Right lobe of liver (tissue), 6 donors: ENCODE measurements at regions not wholly inside any gene's neighbourhood (a gene's known extent, or its start where the extent isn't known, plus 50 kb on each side); places are given as distances from the start of the nearest gene placed in this dataset.

Experiments used
- ATAC-seq, 4 donors: fragments of 200-7000 bp; cut with Tn5 transposase; one replicate each; pipeline ENCODE4 v1.9.1; 2020; ENCODE audit warnings: mild to moderate bottlenecking in 4 of 4, moderate library complexity in 4 of 4
- DNase-seq, 3 donors: peaks; one replicate each; pipeline ENCODE4 v3.0.0-alpha.2; 2020
- H3K27ac ChIP-seq, 3 donors: fragments of 200-600 bp; one replicate each; pipeline ENCODE4 v1.8.0; 2022
- H3K27me3 ChIP-seq, 2 donors: fragments of 200-600 bp; one replicate each; pipeline ENCODE4 v1.8.0; 2022
- H3K36me3 ChIP-seq, 4 donors: fragments of 200-600 bp; sonication (generic) in 1 of 4; one replicate each; pipeline versions ENCODE4 v1.5.1 to v1.8.0; 2017 to 2022; ENCODE audit warnings: control low read depth in 1 of 4
- H3K4me1 ChIP-seq, 4 donors: fragments of 200-600 bp; sonication (generic) in 1 of 4; one replicate each; pipeline versions ENCODE4 v1.5.1 to v1.8.0; 2017 to 2022; ENCODE audit warnings: control low read depth in 1 of 4
- H3K4me3 ChIP-seq, 3 donors: fragments of 200-600 bp; one replicate each; pipeline ENCODE4 v1.8.0; 2022
- H3K9me3 ChIP-seq, 4 donors: fragments of 200-600 bp; sonication (generic) in 1 of 4; one replicate each; pipeline versions ENCODE4 v1.5.1 to v1.8.0; 2017 to 2022; ENCODE audit warnings: control low read depth in 1 of 4
- POLR2A ChIP-seq: fragments of 450-650 bp; IDR thresholded peaks from one replicate; pipeline ENCODE4 v1.6.1; 2017; ENCODE audit warnings: antibody characterized with exemption, mild to moderate bottlenecking
- WGBS: methylation state at CpG from one replicate; pipeline ENCODE4 v1.1.6; 2018; ENCODE audit warnings: low coverage, low lambda C conversion rate; ENCODE audit not compliant: insufficient coverage; ENCODE audit errors: missing lambda C conversion rate; 5-methylcytosine and 5-hydroxymethylcytosine counted together
- intact Hi-C, 2 donors: fragments of 100-400 bp; cut with DNase I; formaldehyde crosslinking; loops; one replicate each; pipeline versions ENCODE4 v1.11.2 to v1.14.1; 2022
- TF ChIP-seq, protein P1 (sequence below), 4 donors: fragments of 200-600 bp in 3 of 4; fragments of 450-650 bp in 1 of 4; IDR thresholded peaks; one replicate each; pipeline versions ENCODE4 v1.5.1 to v1.8.0; 2016 to 2022; ENCODE audit warnings: antibody characterized with exemption in 4 of 4, mild to moderate bottlenecking in 2 of 4
- donor health status: DM: no; HTN: yes; CAD: no.
- donor health status: DM: no; HTN: no; CAD: no.
- donor health status: DM: no; HTN: no; CAD: no.
- donor health status: DM: no; HTN: yes; CAD: no.
- donor health status: DM: no; HTN: yes; CAD: no.

DNA sequence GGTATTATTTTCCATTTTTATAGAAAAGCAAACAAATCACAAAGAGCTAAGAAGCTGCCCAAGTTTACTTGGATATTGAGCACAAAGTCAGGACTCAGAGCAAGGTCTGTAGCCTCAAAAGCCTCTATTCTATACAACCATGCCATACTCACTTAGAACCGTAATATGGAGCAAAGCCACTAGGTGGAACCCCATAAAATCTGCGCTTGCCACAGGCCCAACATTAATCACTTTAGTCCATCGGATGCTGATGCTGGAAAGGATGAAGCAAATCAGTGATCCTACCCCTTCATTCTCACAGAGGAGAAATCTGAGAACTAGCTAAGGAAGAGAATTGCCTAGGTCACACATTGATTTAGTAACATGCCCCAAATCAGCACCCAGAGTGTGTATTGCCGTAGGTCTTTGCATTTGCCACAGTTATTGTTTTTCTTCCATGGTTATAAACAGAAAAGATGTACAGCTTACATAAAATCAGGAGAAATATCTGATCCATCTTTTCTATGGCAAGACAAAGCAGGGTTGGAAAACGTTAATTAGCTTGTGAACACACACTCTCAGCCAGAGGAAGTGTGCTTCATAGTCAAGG lies 56.7 kb upstream of the RAB38 start:
- ATAC-seq (peak; percentile 76 to 92 (median 84)), DNase-seq (no peak)
- no peaks in the 10 kb centered on the region for H3K27me3 ChIP-seq
- no peak for TF ChIP-seq POLR2A
- TF ChIP-seq, protein P1, sequence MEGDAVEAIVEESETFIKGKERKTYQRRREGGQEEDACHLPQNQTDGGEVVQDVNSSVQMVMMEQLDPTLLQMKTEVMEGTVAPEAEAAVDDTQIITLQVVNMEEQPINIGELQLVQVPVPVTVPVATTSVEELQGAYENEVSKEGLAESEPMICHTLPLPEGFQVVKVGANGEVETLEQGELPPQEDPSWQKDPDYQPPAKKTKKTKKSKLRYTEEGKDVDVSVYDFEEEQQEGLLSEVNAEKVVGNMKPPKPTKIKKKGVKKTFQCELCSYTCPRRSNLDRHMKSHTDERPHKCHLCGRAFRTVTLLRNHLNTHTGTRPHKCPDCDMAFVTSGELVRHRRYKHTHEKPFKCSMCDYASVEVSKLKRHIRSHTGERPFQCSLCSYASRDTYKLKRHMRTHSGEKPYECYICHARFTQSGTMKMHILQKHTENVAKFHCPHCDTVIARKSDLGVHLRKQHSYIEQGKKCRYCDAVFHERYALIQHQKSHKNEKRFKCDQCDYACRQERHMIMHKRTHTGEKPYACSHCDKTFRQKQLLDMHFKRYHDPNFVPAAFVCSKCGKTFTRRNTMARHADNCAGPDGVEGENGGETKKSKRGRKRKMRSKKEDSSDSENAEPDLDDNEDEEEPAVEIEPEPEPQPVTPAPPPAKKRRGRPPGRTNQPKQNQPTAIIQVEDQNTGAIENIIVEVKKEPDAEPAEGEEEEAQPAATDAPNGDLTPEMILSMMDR (IDR thresholded peaks at IDR 0.05) = peak; percentile 51 to 63 (median 61)
- intact Hi-C loops = no loop called here
- H3K9me3 ChIP-seq = peaks cover 0 to 6% (median 0%) of the 10 kb centered on the region in 4 donors
- no peak overlapping the region for H3K27ac ChIP-seq
- H3K4me3 ChIP-seq = no peak overlapping the region
- H3K4me1 ChIP-seq = no peaks in the 10 kb centered on the region
- WGBS = 41% methylated on average over 5 of the region's 5 CpGs
- no peaks in the 10 kb centered on the region for H3K36me3 ChIP-seq

DNA sequence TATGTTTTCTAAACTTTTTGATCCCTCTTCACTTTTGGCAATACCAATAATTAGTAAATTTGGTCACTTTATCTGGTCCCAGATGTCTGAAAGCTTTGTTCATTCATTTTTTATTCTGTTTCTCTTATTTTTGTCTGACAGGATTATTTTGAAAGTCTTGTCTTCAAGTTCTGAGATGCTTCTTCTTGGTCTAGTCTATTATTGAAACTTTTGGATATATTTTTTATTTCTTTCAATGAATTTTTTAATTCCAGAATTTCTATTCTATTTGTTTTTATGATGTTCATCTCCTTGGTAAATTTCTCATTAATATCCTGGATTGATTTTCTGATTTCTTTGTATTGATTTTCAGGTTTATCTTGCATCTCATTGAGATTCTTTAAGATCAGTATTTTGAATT lies 54.1 kb upstream of the RAB38 start:
- no peak for ATAC-seq
- no peak for TF ChIP-seq POLR2A
- TF ChIP-seq, protein P1 (IDR thresholded peaks at IDR 0.05) = no peak
- Histone ChIP-seq H3K27me3 (no peaks in the 10 kb centered on the region), H3K4me1 (no peaks in the 10 kb centered on the region), H3K36me3 (no peaks in the 10 kb centered on the region), H3K9me3 (peaks cover 0 to 6% (median 0%) of the 10 kb centered on the region in 4 donors), H3K4me3 (no peak overlapping the region), H3K27ac (no peak overlapping the region)
- no peak for DNase-seq
- intact Hi-C loops = no loop called here
